ENCODE measurements at regions not wholly inside any gene's neighbourhood (a gene's known extent, or its start where the extent isn't known, plus 50 kb on each side); places are given as distances from the start of the nearest gene placed in this dataset.

GRCh38 chr16:85210423-85211169 lies 98.3 kb upstream of the CIBAR2 start:
- no peaks in the 10 kb centered on the region for H3K36me3 ChIP-seq (ENCODE audit: insufficient read depth, low read length)
- no peaks in the 10 kb centered on the region for H3K9me2 ChIP-seq (replicated peaks; ENCODE audit: low read depth, low read length)
- H3K4me1 ChIP-seq (ENCODE audit: insufficient read depth, low read length, poor library complexity, severe bottlenecking), result no peaks in the 10 kb centered on the region
- no peaks in the 10 kb centered on the region for H3K27me3 ChIP-seq (ENCODE audit: insufficient read depth, low read length, poor library complexity, severe bottlenecking)
- no peak overlapping the region for H2AFZ ChIP-seq (ENCODE audit: low read length)
- H3K4me3 ChIP-seq (ENCODE audit: low read length, poor library complexity, severe bottlenecking), result no peak overlapping the region
- no peaks in the 10 kb centered on the region for H3F3A ChIP-seq (ENCODE audit: low read depth)
- no peak overlapping the region for H3K4me2 ChIP-seq (ENCODE audit: low read depth, low read length, poor library complexity, severe bottlenecking)
- H4K20me1 ChIP-seq (ENCODE audit: insufficient read depth, low read length, poor library complexity, severe bottlenecking), result no peaks in the 10 kb centered on the region
- TF ChIP-seq, protein P1, sequence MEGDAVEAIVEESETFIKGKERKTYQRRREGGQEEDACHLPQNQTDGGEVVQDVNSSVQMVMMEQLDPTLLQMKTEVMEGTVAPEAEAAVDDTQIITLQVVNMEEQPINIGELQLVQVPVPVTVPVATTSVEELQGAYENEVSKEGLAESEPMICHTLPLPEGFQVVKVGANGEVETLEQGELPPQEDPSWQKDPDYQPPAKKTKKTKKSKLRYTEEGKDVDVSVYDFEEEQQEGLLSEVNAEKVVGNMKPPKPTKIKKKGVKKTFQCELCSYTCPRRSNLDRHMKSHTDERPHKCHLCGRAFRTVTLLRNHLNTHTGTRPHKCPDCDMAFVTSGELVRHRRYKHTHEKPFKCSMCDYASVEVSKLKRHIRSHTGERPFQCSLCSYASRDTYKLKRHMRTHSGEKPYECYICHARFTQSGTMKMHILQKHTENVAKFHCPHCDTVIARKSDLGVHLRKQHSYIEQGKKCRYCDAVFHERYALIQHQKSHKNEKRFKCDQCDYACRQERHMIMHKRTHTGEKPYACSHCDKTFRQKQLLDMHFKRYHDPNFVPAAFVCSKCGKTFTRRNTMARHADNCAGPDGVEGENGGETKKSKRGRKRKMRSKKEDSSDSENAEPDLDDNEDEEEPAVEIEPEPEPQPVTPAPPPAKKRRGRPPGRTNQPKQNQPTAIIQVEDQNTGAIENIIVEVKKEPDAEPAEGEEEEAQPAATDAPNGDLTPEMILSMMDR (conservative IDR thresholded peaks at IDR 0.05; ENCODE audit: low read length), result no peak
- no peaks in the 10 kb centered on the region for H3K79me2 ChIP-seq (ENCODE audit: insufficient read depth, low read length)
- H3K9ac ChIP-seq (ENCODE audit: low read depth, low read length, poor library complexity, severe bottlenecking), result no peak overlapping the region
- H3K9me3 ChIP-seq (ENCODE audit: insufficient read depth, low read depth, low read length), result no peaks in the 10 kb centered on the region

- H3K4me2 ChIP-seq (ENCODE audit: low read depth, low read length, poor library complexity, severe bottlenecking), result no peak overlapping the region
- H3K27me3 ChIP-seq (ENCODE audit: insufficient read depth, low read length, poor library complexity, severe bottlenecking), result no peaks in the 10 kb centered on the region
- no peaks in the 10 kb centered on the region for H3K9me3 ChIP-seq (ENCODE audit: insufficient read depth, low read depth, low read length)
- H3K9me2 ChIP-seq (replicated peaks; ENCODE audit: low read depth, low read length), result no peaks in the 10 kb centered on the region
- H3K36me3 ChIP-seq (ENCODE audit: insufficient read depth, low read length), result no peaks in the 10 kb centered on the region
- no peaks in the 10 kb centered on the region for H4K20me1 ChIP-seq (ENCODE audit: insufficient read depth, low read length, poor library complexity, severe bottlenecking)
- no peaks in the 10 kb centered on the region for H3K4me1 ChIP-seq (ENCODE audit: insufficient read depth, low read length, poor library complexity, severe bottlenecking)
- H2AFZ ChIP-seq (ENCODE audit: low read length), result no peak overlapping the region
- TF ChIP-seq, protein P1 (conservative IDR thresholded peaks at IDR 0.05; ENCODE audit: low read length), result no peak
- TF ChIP-seq EZH2phosphoT487 (IDR thresholded peaks at IDR 0.05; ENCODE audit: borderline replicate concordance), result no peak
- H3K9ac ChIP-seq (ENCODE audit: low read depth, low read length, poor library complexity, severe bottlenecking), result no peak overlapping the region
- H3K4me3 ChIP-seq (ENCODE audit: low read length, poor library complexity, severe bottlenecking), result no peak overlapping the region
- no peaks in the 10 kb centered on the region for H3K79me2 ChIP-seq (ENCODE audit: insufficient read depth, low read length)
- no peaks in the 10 kb centered on the region for H3F3A ChIP-seq (ENCODE audit: low read depth)
These were observed 99.1 kb upstream of the CIBAR2 start for GRCh38 chr16:85211271-85211801.

DNA sequence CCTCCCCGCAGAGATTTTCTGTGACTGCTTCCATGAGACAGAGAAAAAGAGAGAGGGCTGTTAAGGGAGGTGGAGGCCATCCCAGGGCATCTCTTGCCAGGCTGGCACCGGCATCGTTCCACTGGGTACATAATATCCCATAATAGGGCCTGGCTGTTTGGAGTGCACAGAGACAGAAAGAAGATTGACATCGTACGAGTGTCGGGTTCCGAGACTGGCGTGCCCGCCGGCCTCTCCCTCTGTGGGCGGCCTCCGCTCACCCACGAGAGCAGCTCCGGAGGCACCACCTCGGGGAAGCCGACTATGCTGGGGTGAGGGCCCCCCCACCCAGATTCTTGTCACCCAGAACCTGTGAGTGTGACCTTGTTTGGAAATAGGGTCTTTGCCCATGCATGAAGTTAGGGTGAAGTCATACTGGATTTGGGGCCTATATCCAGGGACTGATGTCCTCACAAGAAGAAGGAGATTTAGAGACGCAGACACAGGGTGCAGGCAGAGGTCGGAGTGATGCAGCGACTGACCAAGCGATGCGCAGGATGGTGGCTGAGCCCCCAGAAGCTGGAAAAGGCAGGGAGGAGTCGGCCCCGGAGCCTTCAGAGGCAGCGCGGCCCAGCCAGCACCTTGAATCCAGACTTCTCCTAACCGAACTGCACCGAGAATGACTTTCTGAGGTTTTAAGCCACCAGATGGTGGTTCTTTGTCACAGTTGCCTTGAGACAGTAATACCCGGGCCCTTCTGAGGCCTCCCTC lies 101.8 kb upstream of the CIBAR2 start:
- H3K79me2 ChIP-seq (ENCODE audit: insufficient read depth, low read length), result no peaks in the 10 kb centered on the region
- H3K9me2 ChIP-seq (replicated peaks; ENCODE audit: low read depth, low read length), result no peaks in the 10 kb centered on the region
- H4K20me1 ChIP-seq (ENCODE audit: insufficient read depth, low read length, poor library complexity, severe bottlenecking), result no peaks in the 10 kb centered on the region
- TF ChIP-seq EZH2phosphoT487 (IDR thresholded peaks at IDR 0.05; ENCODE audit: borderline replicate concordance), result no peak
- TF ChIP-seq, protein P1 (conservative IDR thresholded peaks at IDR 0.05; ENCODE audit: low read length), result no peak
- no peak overlapping the region for H2AFZ ChIP-seq (ENCODE audit: low read length)
- no peaks in the 10 kb centered on the region for H3K9me3 ChIP-seq (ENCODE audit: insufficient read depth, low read depth, low read length)
- H3K27me3 ChIP-seq (ENCODE audit: insufficient read depth, low read length, poor library complexity, severe bottlenecking), result no peaks in the 10 kb centered on the region
- no peak overlapping the region for H3K4me3 ChIP-seq (ENCODE audit: low read length, poor library complexity, severe bottlenecking)
- no peak overlapping the region for H3K9ac ChIP-seq (ENCODE audit: low read depth, low read length, poor library complexity, severe bottlenecking)
- no peak overlapping the region for H3K4me2 ChIP-seq (ENCODE audit: low read depth, low read length, poor library complexity, severe bottlenecking)
- no peaks in the 10 kb centered on the region for H3K4me1 ChIP-seq (ENCODE audit: insufficient read depth, low read length, poor library complexity, severe bottlenecking)
- no peaks in the 10 kb centered on the region for H3K36me3 ChIP-seq (ENCODE audit: insufficient read depth, low read length)
- H3F3A ChIP-seq (ENCODE audit: low read depth), result no peaks in the 10 kb centered on the region

Measured in Loucy (cell line).